K562 (cell line): ENCODE measurements at regions not wholly inside any gene's neighbourhood (a gene's known extent, or its start where the extent isn't known, plus 50 kb on each side); places are given as distances from the start of the nearest gene placed in this dataset.

Experiments
- ERF ChIP-seq: fragments of 450-650 bp; formaldehyde crosslinking; IDR thresholded peaks from 2 replicates; pipeline ENCODE4 v1.4.0; 2020; ENCODE audit warnings: mild to moderate bottlenecking, mixed read lengths
- MLLT1 ChIP-seq, 2 experiments: fragments of 450-650 bp; IDR thresholded peaks; 2 replicates each; pipeline ENCODE4 v1.6.1; 2016
- SRSF1 ChIP-seq: fragments of 200-400 bp; formaldehyde crosslinking; IDR thresholded peaks from 2 replicates; pipeline ENCODE4 v1.6.1; 2017; ENCODE audit warnings: mild to moderate bottlenecking, low read depth, low read length, moderate library complexity
- ZFX ChIP-seq: sonication (generic); formaldehyde crosslinking; IDR thresholded peaks from 2 replicates; pipeline ENCODE4 v1.8.0; 2022; ENCODE audit warnings: mild to moderate bottlenecking, missing genetic modification reagents, moderate library complexity
- TF ChIP-seq, protein P1 (sequence below): fragments of 250-450 bp; sonication (Bioruptor Pico); IDR thresholded peaks from 2 replicates; pipeline ENCODE4 v1.8.0; 2021; ENCODE audit warnings: moderate library complexity, mild to moderate bottlenecking, inconsistent platforms
- TF ChIP-seq, protein P2 (sequence below): sonication (generic); formaldehyde crosslinking; IDR thresholded peaks from 2 replicates; pipeline ENCODE4 v1.8.0; 2022; ENCODE audit warnings: mild to moderate bottlenecking, missing genetic modification reagents, borderline replicate concordance

DNA sequence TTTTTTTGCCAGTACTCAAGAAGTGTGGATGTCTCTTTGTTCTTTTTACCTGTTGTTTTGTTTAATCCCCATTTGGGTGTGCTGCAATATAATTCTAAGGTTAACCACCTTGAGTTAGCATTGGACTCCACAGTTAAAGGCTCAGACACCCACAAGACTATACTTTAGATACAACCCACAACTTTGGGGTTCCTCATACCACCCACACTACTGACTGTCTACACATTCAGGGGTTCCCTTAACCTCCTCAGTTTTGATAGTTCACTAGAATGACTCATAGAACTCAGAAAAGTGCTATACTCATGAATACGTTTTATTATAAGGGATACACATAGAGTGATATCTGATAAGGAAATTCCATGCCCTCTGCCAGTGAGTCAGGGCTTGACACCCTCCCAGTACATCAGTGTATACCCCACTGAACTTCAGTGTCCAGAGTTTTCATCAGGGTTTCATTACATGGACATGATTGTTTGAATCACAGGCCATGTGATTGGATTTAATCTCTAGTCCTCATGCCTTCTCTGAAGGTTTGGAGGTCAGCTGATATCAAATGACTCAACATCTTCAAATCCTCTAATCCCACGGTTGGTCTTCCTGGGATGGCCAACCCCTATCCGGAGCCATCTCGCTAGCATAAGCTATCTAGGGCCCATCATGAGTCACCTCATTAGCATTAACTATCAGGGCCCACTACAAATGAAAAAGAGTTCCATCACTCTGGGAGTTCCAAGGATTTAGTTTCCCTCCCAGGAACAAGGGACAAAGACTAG lies 357.7 kb upstream of the EMCN start (continued):
- TF ChIP-seq, protein P1, sequence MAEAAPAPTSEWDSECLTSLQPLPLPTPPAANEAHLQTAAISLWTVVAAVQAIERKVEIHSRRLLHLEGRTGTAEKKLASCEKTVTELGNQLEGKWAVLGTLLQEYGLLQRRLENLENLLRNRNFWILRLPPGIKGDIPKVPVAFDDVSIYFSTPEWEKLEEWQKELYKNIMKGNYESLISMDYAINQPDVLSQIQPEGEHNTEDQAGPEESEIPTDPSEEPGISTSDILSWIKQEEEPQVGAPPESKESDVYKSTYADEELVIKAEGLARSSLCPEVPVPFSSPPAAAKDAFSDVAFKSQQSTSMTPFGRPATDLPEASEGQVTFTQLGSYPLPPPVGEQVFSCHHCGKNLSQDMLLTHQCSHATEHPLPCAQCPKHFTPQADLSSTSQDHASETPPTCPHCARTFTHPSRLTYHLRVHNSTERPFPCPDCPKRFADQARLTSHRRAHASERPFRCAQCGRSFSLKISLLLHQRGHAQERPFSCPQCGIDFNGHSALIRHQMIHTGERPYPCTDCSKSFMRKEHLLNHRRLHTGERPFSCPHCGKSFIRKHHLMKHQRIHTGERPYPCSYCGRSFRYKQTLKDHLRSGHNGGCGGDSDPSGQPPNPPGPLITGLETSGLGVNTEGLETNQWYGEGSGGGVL (CRISPR knock-in tag): no peak
- TF ChIP-seq ZFX (CRISPR knock-in tag) (no peak), SRSF1 (no peak), MLLT1 (IDR thresholded peaks at IDR 0.05) (no peak), ERF (CRISPR knock-in tag) (no peak)
- TF ChIP-seq, protein P2, sequence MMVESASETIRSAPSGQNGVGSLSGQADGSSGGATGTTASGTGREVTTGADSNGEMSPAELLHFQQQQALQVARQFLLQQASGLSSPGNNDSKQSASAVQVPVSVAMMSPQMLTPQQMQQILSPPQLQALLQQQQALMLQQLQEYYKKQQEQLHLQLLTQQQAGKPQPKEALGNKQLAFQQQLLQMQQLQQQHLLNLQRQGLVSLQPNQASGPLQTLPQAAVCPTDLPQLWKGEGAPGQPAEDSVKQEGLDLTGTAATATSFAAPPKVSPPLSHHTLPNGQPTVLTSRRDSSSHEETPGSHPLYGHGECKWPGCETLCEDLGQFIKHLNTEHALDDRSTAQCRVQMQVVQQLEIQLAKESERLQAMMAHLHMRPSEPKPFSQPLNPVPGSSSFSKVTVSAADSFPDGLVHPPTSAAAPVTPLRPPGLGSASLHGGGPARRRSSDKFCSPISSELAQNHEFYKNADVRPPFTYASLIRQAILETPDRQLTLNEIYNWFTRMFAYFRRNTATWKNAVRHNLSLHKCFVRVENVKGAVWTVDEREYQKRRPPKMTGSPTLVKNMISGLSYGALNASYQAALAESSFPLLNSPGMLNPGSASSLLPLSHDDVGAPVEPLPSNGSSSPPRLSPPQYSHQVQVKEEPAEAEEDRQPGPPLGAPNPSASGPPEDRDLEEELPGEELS (CRISPR knock-in tag): no peak
